A549 (cell line): ENCODE measurements at regions not wholly inside any gene's neighbourhood (a gene's known extent, or its start where the extent isn't known, plus 50 kb on each side); places are given as distances from the start of the nearest gene placed in this dataset.

ENCODE experiments used
- BHLHE40 ChIP-seq: IDR thresholded peaks from 2 replicates; pipeline ENCODE4 v1.6.1; 2012; ENCODE audit warnings: low read depth, low read length, inconsistent platforms
- SMC3 ChIP-seq: fragments of >200 bp; sonication (Bioruptor Twin); formaldehyde crosslinking; IDR thresholded peaks from 3 replicates; pipeline ENCODE4 v1.6.1; 2018; ENCODE audit warnings: inconsistent platforms
- TF ChIP-seq, protein P1 (sequence below): fragments of >200 bp; sonication (Bioruptor Twin); formaldehyde crosslinking; IDR thresholded peaks from 3 replicates; pipeline ENCODE4 v1.5.1; 2016
- TF ChIP-seq, protein P2 (sequence below): fragments of 450-650 bp; IDR thresholded peaks from 2 replicates; pipeline ENCODE4 v1.6.1; 2014; ENCODE audit warnings: antibody characterized with exemption

DNA sequence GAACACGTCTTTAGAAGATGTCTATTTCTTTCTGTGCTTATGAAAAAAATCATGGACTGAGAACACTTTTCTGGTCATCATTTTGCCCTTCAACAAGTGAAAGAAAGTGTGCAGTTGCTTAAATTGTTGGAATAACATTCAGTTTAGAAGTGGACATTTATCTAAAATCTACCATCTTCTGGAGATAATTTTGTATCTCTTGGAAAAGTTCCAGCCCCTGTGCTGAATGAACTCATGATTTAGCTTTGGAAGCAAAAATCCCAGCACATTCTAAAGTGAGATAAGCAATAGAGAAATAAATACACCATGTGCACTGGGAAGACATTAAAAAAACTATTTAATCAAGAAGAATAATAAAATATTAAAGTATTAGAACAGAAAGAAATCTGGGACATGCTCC lies 1420.8 kb upstream of the SLC10A2 start:
- TF ChIP-seq BHLHE40 (no peak), SMC3 (no peak)
- TF ChIP-seq, protein P1, sequence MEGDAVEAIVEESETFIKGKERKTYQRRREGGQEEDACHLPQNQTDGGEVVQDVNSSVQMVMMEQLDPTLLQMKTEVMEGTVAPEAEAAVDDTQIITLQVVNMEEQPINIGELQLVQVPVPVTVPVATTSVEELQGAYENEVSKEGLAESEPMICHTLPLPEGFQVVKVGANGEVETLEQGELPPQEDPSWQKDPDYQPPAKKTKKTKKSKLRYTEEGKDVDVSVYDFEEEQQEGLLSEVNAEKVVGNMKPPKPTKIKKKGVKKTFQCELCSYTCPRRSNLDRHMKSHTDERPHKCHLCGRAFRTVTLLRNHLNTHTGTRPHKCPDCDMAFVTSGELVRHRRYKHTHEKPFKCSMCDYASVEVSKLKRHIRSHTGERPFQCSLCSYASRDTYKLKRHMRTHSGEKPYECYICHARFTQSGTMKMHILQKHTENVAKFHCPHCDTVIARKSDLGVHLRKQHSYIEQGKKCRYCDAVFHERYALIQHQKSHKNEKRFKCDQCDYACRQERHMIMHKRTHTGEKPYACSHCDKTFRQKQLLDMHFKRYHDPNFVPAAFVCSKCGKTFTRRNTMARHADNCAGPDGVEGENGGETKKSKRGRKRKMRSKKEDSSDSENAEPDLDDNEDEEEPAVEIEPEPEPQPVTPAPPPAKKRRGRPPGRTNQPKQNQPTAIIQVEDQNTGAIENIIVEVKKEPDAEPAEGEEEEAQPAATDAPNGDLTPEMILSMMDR: no peak
- TF ChIP-seq, protein P2, sequence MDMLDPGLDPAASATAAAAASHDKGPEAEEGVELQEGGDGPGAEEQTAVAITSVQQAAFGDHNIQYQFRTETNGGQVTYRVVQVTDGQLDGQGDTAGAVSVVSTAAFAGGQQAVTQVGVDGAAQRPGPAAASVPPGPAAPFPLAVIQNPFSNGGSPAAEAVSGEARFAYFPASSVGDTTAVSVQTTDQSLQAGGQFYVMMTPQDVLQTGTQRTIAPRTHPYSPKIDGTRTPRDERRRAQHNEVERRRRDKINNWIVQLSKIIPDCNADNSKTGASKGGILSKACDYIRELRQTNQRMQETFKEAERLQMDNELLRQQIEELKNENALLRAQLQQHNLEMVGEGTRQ: no peak
